ENCODE measurements at regions not wholly inside any gene's neighbourhood (a gene's known extent, or its start where the extent isn't known, plus 50 kb on each side); places are given as distances from the start of the nearest gene placed in this dataset.
"Not testable (repeated sequence)": the region's sequence is repeated elsewhere in the genome, so short reads cannot be mapped to it uniquely, and the experiment has no call there.

DNA sequence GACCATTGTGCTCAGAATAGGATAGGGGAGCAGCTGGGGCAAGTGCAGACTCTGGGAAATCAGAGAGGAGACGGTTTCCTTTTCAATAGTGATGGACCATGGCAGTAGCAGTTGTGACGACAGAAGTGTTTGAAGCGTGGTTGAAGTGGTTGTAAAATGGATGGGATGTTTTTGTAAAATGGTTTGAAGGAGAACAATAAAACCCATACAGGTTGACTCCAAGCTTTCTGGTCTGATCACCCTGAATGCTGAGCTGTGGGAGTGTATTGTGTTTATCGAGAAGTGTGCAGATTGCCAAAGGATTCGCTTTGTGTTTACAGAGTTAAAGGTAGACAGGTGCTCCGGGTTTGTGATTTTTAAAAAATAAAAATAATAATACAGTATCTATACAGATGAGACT is 255.2 kb upstream of the SULF2 start:
- Histone ChIP-seq H3K4me3 (no peak overlapping the region), H3K27me3 (no peaks in the 10 kb centered on the region), H3K4me1 (no peaks in the 10 kb centered on the region), H3K27ac (no peak overlapping the region), H3K36me3 (no peaks in the 10 kb centered on the region), H3K9me3 (no peaks in the 10 kb centered on the region)
- TF ChIP-seq, protein P1, sequence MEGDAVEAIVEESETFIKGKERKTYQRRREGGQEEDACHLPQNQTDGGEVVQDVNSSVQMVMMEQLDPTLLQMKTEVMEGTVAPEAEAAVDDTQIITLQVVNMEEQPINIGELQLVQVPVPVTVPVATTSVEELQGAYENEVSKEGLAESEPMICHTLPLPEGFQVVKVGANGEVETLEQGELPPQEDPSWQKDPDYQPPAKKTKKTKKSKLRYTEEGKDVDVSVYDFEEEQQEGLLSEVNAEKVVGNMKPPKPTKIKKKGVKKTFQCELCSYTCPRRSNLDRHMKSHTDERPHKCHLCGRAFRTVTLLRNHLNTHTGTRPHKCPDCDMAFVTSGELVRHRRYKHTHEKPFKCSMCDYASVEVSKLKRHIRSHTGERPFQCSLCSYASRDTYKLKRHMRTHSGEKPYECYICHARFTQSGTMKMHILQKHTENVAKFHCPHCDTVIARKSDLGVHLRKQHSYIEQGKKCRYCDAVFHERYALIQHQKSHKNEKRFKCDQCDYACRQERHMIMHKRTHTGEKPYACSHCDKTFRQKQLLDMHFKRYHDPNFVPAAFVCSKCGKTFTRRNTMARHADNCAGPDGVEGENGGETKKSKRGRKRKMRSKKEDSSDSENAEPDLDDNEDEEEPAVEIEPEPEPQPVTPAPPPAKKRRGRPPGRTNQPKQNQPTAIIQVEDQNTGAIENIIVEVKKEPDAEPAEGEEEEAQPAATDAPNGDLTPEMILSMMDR (IDR thresholded peaks at IDR 0.05): no peak
- intact Hi-C loops (cut with DNase I): no loop called here
- no peak for DNase-seq (ENCODE audit: low spot score in 2 of 2)

DNA sequence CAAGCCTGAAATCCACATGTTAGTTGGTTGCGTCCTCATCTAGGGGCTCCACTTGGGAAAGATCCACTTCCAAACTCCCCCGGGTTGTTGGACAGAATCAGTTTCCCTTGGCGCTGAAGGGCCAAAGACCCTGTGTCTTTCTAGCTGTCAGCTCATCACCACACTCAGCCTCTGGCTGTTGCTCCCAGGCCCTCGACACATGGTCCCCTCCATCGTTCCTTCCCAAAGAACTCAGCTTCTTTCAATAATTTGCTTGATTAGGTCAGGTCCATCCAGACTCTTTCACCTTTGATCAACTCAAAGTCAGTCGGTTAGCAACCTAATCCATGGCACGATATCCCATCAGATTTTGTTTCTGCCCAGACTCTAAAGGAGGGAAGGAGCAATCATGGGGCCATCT is 254.8 kb upstream of the SULF2 start:
- Histone ChIP-seq H3K27me3 (no peaks in the 10 kb centered on the region), H3K4me3 (no peak overlapping the region), H3K27ac (no peak overlapping the region), H3K9me3 (no peaks in the 10 kb centered on the region), H3K36me3 (no peaks in the 10 kb centered on the region), H3K4me1 (no peaks in the 10 kb centered on the region)
- TF ChIP-seq, protein P1 (IDR thresholded peaks at IDR 0.05): no peak
- intact Hi-C loops (cut with DNase I): no loop called here
- DNase-seq (ENCODE audit: low spot score in 2 of 2): no peak

DNA sequence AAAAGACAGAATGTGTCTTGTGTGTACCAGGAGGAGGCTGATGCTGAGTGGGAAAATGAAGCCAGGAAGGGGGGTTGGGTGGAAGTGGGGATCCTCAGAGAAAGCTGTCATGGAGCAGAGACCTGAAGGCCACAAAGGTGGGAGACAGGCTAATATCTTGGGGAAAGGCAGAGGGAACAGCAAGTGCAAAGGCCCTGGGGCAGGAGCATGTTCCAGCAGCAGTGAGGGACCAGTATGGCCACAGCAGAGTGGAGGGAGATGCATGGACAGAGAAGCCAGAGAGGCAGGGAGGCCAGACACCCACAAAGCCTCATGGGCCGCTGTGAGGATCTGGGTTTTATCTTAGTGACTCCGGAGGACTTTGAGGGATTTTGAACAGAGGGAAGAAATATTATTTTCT is 254.2 kb upstream of the SULF2 start:
- no peak overlapping the region for H3K4me3 ChIP-seq
- H3K27me3 ChIP-seq: no peaks in the 10 kb centered on the region
- TF ChIP-seq, protein P1 (IDR thresholded peaks at IDR 0.05): no peak
- DNase-seq (ENCODE audit: low spot score in 2 of 2): no peak
- no peaks in the 10 kb centered on the region for H3K9me3 ChIP-seq
- no peak overlapping the region for H3K27ac ChIP-seq
- H3K36me3 ChIP-seq: no peaks in the 10 kb centered on the region
- intact Hi-C loops (cut with DNase I): no loop called here
- H3K4me1 ChIP-seq: no peaks in the 10 kb centered on the region

DNA sequence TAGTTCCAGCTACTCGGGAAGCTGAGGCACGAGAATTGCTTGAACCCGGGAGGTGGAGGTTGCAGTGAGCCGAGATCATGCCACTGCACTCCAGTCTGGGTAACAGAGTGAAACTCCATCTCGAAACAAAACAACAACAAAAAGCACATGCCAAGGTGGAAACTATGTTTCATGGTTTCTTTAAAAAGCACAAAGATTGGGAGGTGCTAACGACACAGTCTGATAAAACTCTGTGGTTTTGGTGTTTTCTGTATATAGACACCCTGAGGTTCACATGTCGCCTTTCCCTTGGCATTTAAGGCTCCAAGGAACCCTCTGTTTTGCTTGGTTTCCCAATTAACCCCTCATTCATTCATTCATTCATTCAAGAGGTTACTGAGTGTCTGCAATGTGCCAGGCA is 253.4 kb upstream of the SULF2 start:
- H3K9me3 ChIP-seq: no peaks in the 10 kb centered on the region
- intact Hi-C loops (cut with DNase I): no loop called here
- DNase-seq (ENCODE audit: low spot score in 2 of 2): no peak
- H3K36me3 ChIP-seq: no peaks in the 10 kb centered on the region
- no peak overlapping the region for H3K4me3 ChIP-seq
- H3K27ac ChIP-seq: no peak overlapping the region
- no peaks in the 10 kb centered on the region for H3K4me1 ChIP-seq
- H3K27me3 ChIP-seq: no peaks in the 10 kb centered on the region
- TF ChIP-seq, protein P1 (IDR thresholded peaks at IDR 0.05): no peak

DNA sequence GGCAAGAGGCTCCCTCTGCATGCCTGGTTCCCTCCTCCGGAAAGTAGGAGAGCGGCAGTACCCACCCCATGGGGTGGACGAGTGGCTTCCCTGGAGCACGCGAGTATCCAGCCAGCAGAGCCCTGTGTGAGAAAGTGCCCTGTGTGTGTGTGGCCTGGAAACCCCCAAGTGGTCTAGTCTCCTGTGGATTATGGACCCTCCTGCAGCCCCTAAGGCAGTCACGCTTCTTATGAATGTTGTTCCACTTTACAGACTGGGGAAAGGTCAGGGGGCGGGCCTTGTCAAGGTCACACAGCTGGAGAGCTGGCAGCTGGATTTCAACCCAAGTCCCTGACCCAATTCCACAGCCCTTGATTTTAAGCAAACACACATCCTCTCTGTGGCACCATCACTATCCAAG is 252.5 kb upstream of the SULF2 start:
- intact Hi-C loops (cut with DNase I); H3K27ac ChIP-seq: not testable (repeated sequence)

DNA sequence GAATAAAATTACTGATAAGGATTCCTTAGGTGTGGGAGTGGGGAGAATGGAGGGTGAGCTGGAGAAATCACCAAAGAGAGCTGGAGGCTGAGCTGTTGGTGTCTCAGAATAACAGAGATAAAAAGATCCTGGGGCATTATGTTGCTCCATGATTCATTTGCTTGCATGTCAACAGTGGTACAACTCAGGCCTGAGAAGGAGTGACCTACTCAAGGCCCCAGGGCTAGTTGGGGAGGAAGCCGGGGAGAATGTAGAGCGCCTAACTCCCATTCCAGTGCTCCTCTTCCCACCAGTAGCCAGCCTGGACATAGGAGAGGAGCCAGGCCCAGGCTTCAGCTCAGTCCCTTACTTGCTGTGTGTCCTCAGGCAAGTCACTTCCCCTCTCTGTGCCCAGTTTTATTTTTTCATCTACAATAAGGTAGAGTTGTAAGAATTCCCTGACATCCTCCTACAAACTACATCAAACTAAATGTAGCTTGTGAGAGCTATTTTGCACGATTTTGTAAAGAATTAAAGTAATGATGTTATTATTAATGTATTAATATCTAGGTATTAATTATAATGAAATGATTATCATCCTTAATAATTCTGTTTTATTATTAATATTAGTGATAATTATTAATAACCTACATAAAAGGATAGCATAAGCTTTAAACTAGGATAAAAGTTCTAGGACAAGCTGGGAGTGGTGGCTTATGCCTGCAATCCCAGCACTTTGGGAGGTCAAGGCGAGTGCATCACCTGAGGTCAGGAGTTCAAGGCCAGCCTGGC is 250.9 kb upstream of the SULF2 start:
- Histone ChIP-seq H3K9me3 (no peaks in the 10 kb centered on the region), H3K4me1 (no peaks in the 10 kb centered on the region), H3K4me3 (no peak overlapping the region), H3K27me3 (no peaks in the 10 kb centered on the region), H3K27ac (no peak overlapping the region), H3K36me3 (no peaks in the 10 kb centered on the region)
- intact Hi-C loops (cut with DNase I): no loop called here
- no peak for DNase-seq (ENCODE audit: low spot score in 2 of 2)
- TF ChIP-seq, protein P1 (IDR thresholded peaks at IDR 0.05): no peak

More for the DNA sequence above, 252.5 kb upstream of the SULF2 start:
- H3K9me3 ChIP-seq; H3K36me3 ChIP-seq; DNase-seq (ENCODE audit: low spot score in 2 of 2); H3K4me3 ChIP-seq; H3K27me3 ChIP-seq; H3K4me1 ChIP-seq: not testable (repeated sequence)

Data from ascending aorta (tissue), 2 donors.